ENCODE measurements at regions not wholly inside any gene's neighbourhood (a gene's known extent, or its start where the extent isn't known, plus 50 kb on each side); places are given as distances from the start of the nearest gene placed in this dataset.

GRCh38 chr2:48841126-48841525 is 85.6 kb upstream of the LHCGR start:
- Histone ChIP-seq H3K36me3 (no peaks in the 10 kb centered on the region), H3K27ac (replicated peaks in 1 of 4) (no peak overlapping the region), H3K27me3 (no peaks in the 10 kb centered on the region), H3K4me1 (no peaks in the 10 kb centered on the region), H3K9me3 (no peaks in the 10 kb centered on the region), H3K4me3 (no peak overlapping the region)
- DNase-seq (ENCODE audit: extremely low spot score), result peak; percentile 26
- intact Hi-C loops (cut with DNase I), result no loop called here
- WGBS, result 100% methylated on average over 2 of the region's 2 CpGs
- no peak for TF ChIP-seq EP300 (IDR thresholded peaks at IDR 0.05)
- TF ChIP-seq POLR2A (IDR thresholded peaks at IDR 0.05; ENCODE audit: low read depth), result no peak

- Histone ChIP-seq H3K4me1 (no peaks in the 10 kb centered on the region), H3K36me3 (no peaks in the 10 kb centered on the region), H3K27ac (replicated peaks in 1 of 4) (no peak overlapping the region), H3K9me3 (no peaks in the 10 kb centered on the region), H3K4me3 (no peak overlapping the region), H3K27me3 (no peaks in the 10 kb centered on the region)
- TF ChIP-seq CTCF (IDR thresholded peaks at IDR 0.05), result no peak
- TF ChIP-seq EP300 (IDR thresholded peaks at IDR 0.05), result no peak
- no peak for TF ChIP-seq POLR2A (IDR thresholded peaks at IDR 0.05; ENCODE audit: low read depth)
- no peak for TF ChIP-seq POLR2AphosphoS5 (IDR thresholded peaks at IDR 0.05)
- WGBS, result 49% methylated on average over 2 of the region's 2 CpGs
- DNase-seq (ENCODE audit: extremely low spot score), result peak; percentile 17
- intact Hi-C loops (cut with DNase I), result no loop called here
Observed at GRCh38 chr2:48838029-48838428, 82.5 kb upstream of the LHCGR start.

GRCh38 chr2:48829569-48829968 is 74.0 kb upstream of the LHCGR start:
- TF ChIP-seq POLR2AphosphoS5 (IDR thresholded peaks at IDR 0.05), result no peak
- no peak for TF ChIP-seq POLR2A (IDR thresholded peaks at IDR 0.05; ENCODE audit: low read depth)
- TF ChIP-seq CTCF (IDR thresholded peaks at IDR 0.05), result no peak
- no peak for TF ChIP-seq EP300 (IDR thresholded peaks at IDR 0.05)
- no peaks in the 10 kb centered on the region for H3K36me3 ChIP-seq
- H3K4me3 ChIP-seq, result no peak overlapping the region
- intact Hi-C loops (cut with DNase I), result no loop called here
- DNase-seq (ENCODE audit: extremely low spot score), result peak; percentile 10
- H3K9me3 ChIP-seq, result no peaks in the 10 kb centered on the region
- no peak overlapping the region for H3K27ac ChIP-seq (replicated peaks in 1 of 4)
- H3K27me3 ChIP-seq, result no peaks in the 10 kb centered on the region
- no peaks in the 10 kb centered on the region for H3K4me1 ChIP-seq

GRCh38 chr2:48829036-48829435 is 73.5 kb upstream of the LHCGR start:
- peak; percentile 19 for DNase-seq (ENCODE audit: extremely low spot score)
- TF ChIP-seq EP300 (IDR thresholded peaks at IDR 0.05) (no peak), CTCF (IDR thresholded peaks at IDR 0.05) (no peak), POLR2A (IDR thresholded peaks at IDR 0.05; ENCODE audit: low read depth) (no peak), POLR2AphosphoS5 (IDR thresholded peaks at IDR 0.05) (no peak)

GRCh38 chr2:48826986-48827385 is 71.5 kb upstream of the LHCGR start:
- intact Hi-C loops (cut with DNase I), result no loop called here
- no peak for TF ChIP-seq POLR2AphosphoS5 (IDR thresholded peaks at IDR 0.05)
- no peak for TF ChIP-seq POLR2A (IDR thresholded peaks at IDR 0.05; ENCODE audit: low read depth)
- TF ChIP-seq EP300 (IDR thresholded peaks at IDR 0.05), result no peak
- no peak for TF ChIP-seq CTCF (IDR thresholded peaks at IDR 0.05)
- Histone ChIP-seq H3K36me3 (no peaks in the 10 kb centered on the region), H3K27me3 (no peaks in the 10 kb centered on the region), H3K4me1 (no peaks in the 10 kb centered on the region), H3K9me3 (no peaks in the 10 kb centered on the region), H3K27ac (replicated peaks in 1 of 4) (no peak overlapping the region), H3K4me3 (no peak overlapping the region)
- DNase-seq (ENCODE audit: extremely low spot score), result no peak
- 80% methylated on average over 1 of the region's 4 CpGs for WGBS

More at GRCh38 chr2:48829036-48829435, 73.5 kb upstream of the LHCGR start:
- H3K36me3 ChIP-seq, result no peaks in the 10 kb centered on the region
- H3K27me3 ChIP-seq, result no peaks in the 10 kb centered on the region
- H3K4me1 ChIP-seq, result no peaks in the 10 kb centered on the region
- H3K27ac ChIP-seq (replicated peaks in 1 of 4), result no peak overlapping the region
- no peak overlapping the region for H3K4me3 ChIP-seq
- H3K9me3 ChIP-seq, result no peaks in the 10 kb centered on the region
- intact Hi-C loops (cut with DNase I), result no loop called here
